Adrenal gland (tissue), 9 donors: ENCODE measurements at regions not wholly inside any gene's neighbourhood (a gene's known extent, or its start where the extent isn't known, plus 50 kb on each side); places are given as distances from the start of the nearest gene placed in this dataset.

ENCODE experiments used
- DNase-seq, 7 donors: peaks; one replicate each; pipeline ENCODE4 v3.0.0-alpha.2; 2019 to 2020
- H3K27ac ChIP-seq, 5 donors: fragments of 200-600 bp; sonication (generic) in 4 of 5; 1 replicate in 3 of 5; 2 replicates in 2 of 5; pipeline versions ENCODE4 v1.5.1 to v1.8.0; 2016 to 2020; ENCODE audit warnings: mild to moderate bottlenecking in 1 of 5
- H3K27me3 ChIP-seq: fragments of 200-600 bp; 2 replicates; pipeline ENCODE4 v1.8.0; 2021
- H3K36me3 ChIP-seq, 2 donors: fragments of 200-600 bp; replicated peaks in 1 of 2; 1 replicate in 1 of 2; 2 replicates in 1 of 2; pipeline versions ENCODE4 v1.5.1 to v1.8.0; 2018 to 2022
- H3K4me1 ChIP-seq, 2 donors: fragments of 200-600 bp; replicated peaks in 1 of 2; 1 replicate in 1 of 2; 2 replicates in 1 of 2; pipeline versions ENCODE4 v1.5.1 to v1.8.0; 2018 to 2021
- H3K4me3 ChIP-seq, 4 donors: fragments of 200-600 bp; sonication (generic) in 3 of 4; one replicate each; pipeline ENCODE4 v1.5.1; 2016 to 2018
- H3K9me3 ChIP-seq, 3 donors: fragments of 200-600 bp; sonication (generic) in 1 of 3; replicated peaks in 1 of 3; 1 replicate in 2 of 3; 2 replicates in 1 of 3; pipeline versions ENCODE4 v1.5.1 to v1.8.0; 2016 to 2021
- CTCF ChIP-seq, 6 experiments: fragments of 450-650 bp in 4 of 6; fragments of 200-600 bp in 2 of 6; sonication (generic) in 1 of 6; IDR thresholded peaks; 1 replicate in 5 of 6; 2 replicates in 1 of 6; pipeline versions ENCODE4 v1.5.1 to v1.8.0; 2016 to 2021; ENCODE audit warnings: antibody characterized with exemption in 6 of 6, mild to moderate bottlenecking in 2 of 6, moderate library complexity in 1 of 6
- POLR2A ChIP-seq, 2 donors: fragments of 450-650 bp; IDR thresholded peaks; one replicate each; pipeline ENCODE4 v1.6.1; 2017; ENCODE audit warnings: antibody characterized with exemption in 2 of 2, mild to moderate bottlenecking in 2 of 2, moderate library complexity in 1 of 2
- WGBS, 4 donors: extraction: QIAGEN DNeasy Blood & Tissue Kit in 2 of 4; methylation state at CpG; one replicate each; pipeline versions ENCODE4 v1.1.5 to v1.1.7; 2013 to 2017; 5-methylcytosine and 5-hydroxymethylcytosine counted together
- intact Hi-C, 2 donors: fragments of 100-400 bp; cut with DNase I; formaldehyde crosslinking; loops; one replicate each; pipeline versions ENCODE4 v1.14.1 to v1.15.0; 2022 to 2023
- donor health status: healthy with polysubstance abuse.
- donor health status: Bipolar disorder and iron deficiency.
- donor health status: DM: yes; HTN: yes; CAD: no.
- donor health status: DM: no; HTN: no; CAD: no.
- donor health status: DM: no; HTN: no; CAD: no.

- DNase-seq, result no peak
- H3K4me1 ChIP-seq, result no peaks in the 10 kb centered on the region
- H3K27ac ChIP-seq, result no peak overlapping the region
- no peak for TF ChIP-seq CTCF (IDR thresholded peaks at IDR 0.05)
- no peak for TF ChIP-seq POLR2A (IDR thresholded peaks at IDR 0.05)
- intact Hi-C loops, result no loop called here
- H3K36me3 ChIP-seq, result no peaks in the 10 kb centered on the region
- H3K27me3 ChIP-seq, result no peaks in the 10 kb centered on the region
- no peaks in the 10 kb centered on the region for H3K9me3 ChIP-seq
- no peak overlapping the region for H3K4me3 ChIP-seq
- WGBS, 4 donors, result 90 to 94% (median 91%) methylated on average over 8 to 9 of the region's 9 CpGs
These were observed 134.1 kb downstream of the RPLP1 start for GRCh38 chr15:69586721-69587120.

- no peak for DNase-seq
- Histone ChIP-seq H3K9me3 (no peaks in the 10 kb centered on the region), H3K4me1 (no peaks in the 10 kb centered on the region), H3K36me3 (no peaks in the 10 kb centered on the region), H3K27ac (no peak overlapping the region), H3K4me3 (no peak overlapping the region), H3K27me3 (no peaks in the 10 kb centered on the region)
- TF ChIP-seq CTCF (IDR thresholded peaks at IDR 0.05) (no peak), POLR2A (IDR thresholded peaks at IDR 0.05) (no peak)
- intact Hi-C loops, result no loop called here
- WGBS, 4 donors, result 67 to 71% (median 68%) methylated on average over 4 of the region's 4 CpGs
These were observed 135.3 kb downstream of the RPLP1 start for GRCh38 chr15:69587723-69588426.

- no peaks in the 10 kb centered on the region for H3K36me3 ChIP-seq
- H3K4me3 ChIP-seq, result no peak overlapping the region
- WGBS, 4 donors, result 81 to 93% (median 89%) methylated on average over 7 to 8 of the region's 8 CpGs
- intact Hi-C loops, result no loop called here
- H3K27me3 ChIP-seq, result no peaks in the 10 kb centered on the region
- H3K27ac ChIP-seq, result no peak overlapping the region
- no peak for TF ChIP-seq CTCF (IDR thresholded peaks at IDR 0.05)
- TF ChIP-seq POLR2A (IDR thresholded peaks at IDR 0.05), result no peak
- H3K9me3 ChIP-seq, result no peaks in the 10 kb centered on the region
- DNase-seq, result no peak
- H3K4me1 ChIP-seq, result peaks cover 12 to 14% of the 10 kb centered on the region in 2 donors
These were observed 137.6 kb downstream of the RPLP1 start for GRCh38 chr15:69590201-69590710.

GRCh38 chr15:69590932-69591524 is 138.4 kb downstream of the RPLP1 start:
- WGBS, 4 donors, result 93 to 100% (median 94%) methylated on average over 5 of the region's 5 CpGs

More at GRCh38 chr15:69590932-69591524, 138.4 kb downstream of the RPLP1 start:
- no peaks in the 10 kb centered on the region for H3K9me3 ChIP-seq
- no peaks in the 10 kb centered on the region for H3K36me3 ChIP-seq
- H3K27ac ChIP-seq, result no peak overlapping the region
- TF ChIP-seq CTCF (IDR thresholded peaks at IDR 0.05) (no peak), POLR2A (IDR thresholded peaks at IDR 0.05) (no peak)
- peaks cover 16 to 22% of the 10 kb centered on the region in 2 donors for H3K4me1 ChIP-seq
- no peak for DNase-seq
- H3K4me3 ChIP-seq, result no peak overlapping the region
- intact Hi-C loops, result no loop called here
- no peaks in the 10 kb centered on the region for H3K27me3 ChIP-seq
